ENCODE measurements at regions not wholly inside any gene's neighbourhood (a gene's known extent, or its start where the extent isn't known, plus 50 kb on each side); places are given as distances from the start of the nearest gene placed in this dataset.

DNA sequence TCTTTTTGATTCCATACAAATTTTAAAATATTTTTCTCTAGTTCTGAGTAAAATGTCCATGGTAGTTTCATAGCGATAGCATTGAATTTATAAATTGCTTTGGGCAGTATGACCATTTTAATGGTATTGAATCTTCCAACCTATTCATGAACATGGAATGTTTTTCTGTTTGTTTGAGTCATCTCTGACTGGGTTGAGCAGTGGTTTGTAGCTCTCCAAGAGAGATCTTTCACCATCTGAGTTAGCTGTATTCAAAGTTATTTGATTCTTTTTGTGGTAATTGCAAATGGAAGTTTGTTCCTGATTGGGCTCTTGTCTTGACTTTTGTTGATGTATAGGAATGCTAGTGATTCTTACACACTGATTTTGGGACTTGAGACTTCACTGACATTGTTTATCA is 136.3 kb upstream of the HSFY2 start:
- TF ChIP-seq POLR2A (IDR thresholded peaks at IDR 0.05) (no peak), POLR2AphosphoS5 (IDR thresholded peaks at IDR 0.05) (no peak), EP300 (IDR thresholded peaks at IDR 0.05) (no peak)
- TF ChIP-seq, protein P1, sequence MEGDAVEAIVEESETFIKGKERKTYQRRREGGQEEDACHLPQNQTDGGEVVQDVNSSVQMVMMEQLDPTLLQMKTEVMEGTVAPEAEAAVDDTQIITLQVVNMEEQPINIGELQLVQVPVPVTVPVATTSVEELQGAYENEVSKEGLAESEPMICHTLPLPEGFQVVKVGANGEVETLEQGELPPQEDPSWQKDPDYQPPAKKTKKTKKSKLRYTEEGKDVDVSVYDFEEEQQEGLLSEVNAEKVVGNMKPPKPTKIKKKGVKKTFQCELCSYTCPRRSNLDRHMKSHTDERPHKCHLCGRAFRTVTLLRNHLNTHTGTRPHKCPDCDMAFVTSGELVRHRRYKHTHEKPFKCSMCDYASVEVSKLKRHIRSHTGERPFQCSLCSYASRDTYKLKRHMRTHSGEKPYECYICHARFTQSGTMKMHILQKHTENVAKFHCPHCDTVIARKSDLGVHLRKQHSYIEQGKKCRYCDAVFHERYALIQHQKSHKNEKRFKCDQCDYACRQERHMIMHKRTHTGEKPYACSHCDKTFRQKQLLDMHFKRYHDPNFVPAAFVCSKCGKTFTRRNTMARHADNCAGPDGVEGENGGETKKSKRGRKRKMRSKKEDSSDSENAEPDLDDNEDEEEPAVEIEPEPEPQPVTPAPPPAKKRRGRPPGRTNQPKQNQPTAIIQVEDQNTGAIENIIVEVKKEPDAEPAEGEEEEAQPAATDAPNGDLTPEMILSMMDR (IDR thresholded peaks at IDR 0.05), result no peak
